IMR-90 (cell line): ENCODE measurements at regions not wholly inside any gene's neighbourhood (a gene's known extent, or its start where the extent isn't known, plus 50 kb on each side); places are given as distances from the start of the nearest gene placed in this dataset.

Source experiments
- ATAC-seq: fragments of 200-7000 bp; cut with Tn5 transposase; 2 replicates; pipeline ENCODE4 v1.9.1; 2020; ENCODE audit warnings: low read depth, mild to moderate bottlenecking, moderate library complexity
- BruUV-seq: library from RNA; stranded (reverse); fragments of 400-500 nt; replicated peaks from 2 replicates; lab custom pipeline; 2021; lab: Mats Ljungman, UMichigan
- CTCF ChIA-PET: fragments of 300-600 bp; formaldehyde crosslinking; extraction: SDS; loops from one replicate; lab custom pipeline; 2021; ENCODE audit warnings: antibody characterized with exemption; lab: Yijun Ruan, JAX
- POLR2A ChIA-PET: fragments of 300-600 bp; sonication (Branson Sonifier 250); formaldehyde crosslinking; loops from one replicate; lab custom pipeline; 2022; ENCODE audit warnings: antibody characterized with exemption; ENCODE audit not compliant: unreplicated experiment; lab: Charles Lee
- DNase-seq: peaks from one replicate; pipeline ENCODE4 v3.0.0; 2013
- H2AFZ ChIP-seq: replicated peaks from 2 replicates; pipeline ENCODE3; 2013; ENCODE audit warnings: low read length, mild to moderate bottlenecking; ENCODE audit not compliant: poor library complexity
- H2AK5ac ChIP-seq: 2 replicates; pipeline ENCODE4 v1.6.1; 2013; ENCODE audit warnings: low read depth, low read length, inconsistent platforms
- H2AK9ac ChIP-seq: replicated peaks from 2 replicates; pipeline ENCODE3; 2013; ENCODE audit warnings: mild to moderate bottlenecking, low read depth, low read length, moderate library complexity; ENCODE audit not compliant: poor library complexity
- H2BK120ac ChIP-seq: 2 replicates; pipeline ENCODE4 v1.6.1; 2013; ENCODE audit warnings: low read depth, low read length, inconsistent platforms
- H2BK15ac ChIP-seq: 3 replicates; pipeline ENCODE4 v1.6.1; 2013; ENCODE audit warnings: low read depth, low read length, inconsistent platforms
- H2BK20ac ChIP-seq: 2 replicates; pipeline ENCODE4 v1.6.1; 2013; ENCODE audit warnings: low read depth, mild to moderate bottlenecking, inconsistent platforms, low read length, moderate library complexity
- H2BK5ac ChIP-seq: 2 replicates; pipeline ENCODE4 v1.6.1; 2013; ENCODE audit warnings: mild to moderate bottlenecking, low read depth, low read length, inconsistent platforms; ENCODE audit not compliant: poor library complexity, severe bottlenecking
- H3K14ac ChIP-seq: replicated peaks from 2 replicates; pipeline ENCODE4 v1.6.1; 2013; ENCODE audit warnings: low read depth, low read length, inconsistent platforms
- H3K18ac ChIP-seq: 2 replicates; pipeline ENCODE4 v1.6.1; 2013; ENCODE audit warnings: low read depth, low read length, control low read depth
- H3K23ac ChIP-seq: 2 replicates; pipeline ENCODE4 v1.6.1; 2013; ENCODE audit warnings: low read depth, low read length, inconsistent platforms
- H3K27ac ChIP-seq: 2 replicates; pipeline ENCODE4 v1.5.1; 2013; ENCODE audit warnings: mild to moderate bottlenecking, control low read depth, low read length; ENCODE audit not compliant: insufficient read depth
- H3K27me3 ChIP-seq: 2 replicates; pipeline ENCODE4 v1.6.1; 2013; ENCODE audit warnings: low read length; ENCODE audit not compliant: control insufficient read depth, insufficient read depth
- H3K36me3 ChIP-seq: 2 replicates; pipeline ENCODE4 v1.6.1; 2013; ENCODE audit warnings: low read length, mixed read lengths; ENCODE audit not compliant: control insufficient read depth, insufficient read depth
- H3K4ac ChIP-seq: 2 replicates; pipeline ENCODE4 v1.6.1; 2013; ENCODE audit warnings: low read depth, low read length, inconsistent platforms
- H3K4me1 ChIP-seq: 2 replicates; pipeline ENCODE4 v1.6.1; 2013; ENCODE audit warnings: low read length, mixed read lengths; ENCODE audit not compliant: control insufficient read depth, insufficient read depth
- H3K4me2 ChIP-seq: 2 replicates; pipeline ENCODE4 v1.6.1; 2013; ENCODE audit warnings: low read depth, mild to moderate bottlenecking, control low read depth, low read length, moderate library complexity
- H3K4me3 ChIP-seq: 2 replicates; pipeline ENCODE4 v1.5.1; 2013; ENCODE audit warnings: low read depth, mild to moderate bottlenecking, control low read depth, low read length, moderate library complexity; ENCODE audit not compliant: insufficient read depth
- H3K56ac ChIP-seq: 2 replicates; pipeline ENCODE4 v1.6.1; 2013; ENCODE audit warnings: low read length, inconsistent platforms; ENCODE audit not compliant: insufficient read depth; ENCODE audit errors: extremely low read depth
- H3K79me1 ChIP-seq, 2 experiments: 2 replicates each; pipeline ENCODE4 v1.6.1; 2013; ENCODE audit warnings: low read length in 2 of 2, inconsistent platforms in 1 of 2, low read depth in 1 of 2
- H3K9ac ChIP-seq: 2 replicates; pipeline ENCODE4 v1.6.1; 2013; ENCODE audit warnings: low read depth, low read length, control low read depth
- H3K9me1 ChIP-seq: 2 replicates; pipeline ENCODE4 v1.6.1; 2013; ENCODE audit warnings: low read length, inconsistent platforms; ENCODE audit not compliant: insufficient read depth
- H3K9me3 ChIP-seq: 2 replicates; pipeline ENCODE4 v1.6.1; 2013; ENCODE audit warnings: low read length; ENCODE audit not compliant: control insufficient read depth, insufficient read depth
- H4K20me1 ChIP-seq: 2 replicates; pipeline ENCODE4 v1.6.1; 2013; ENCODE audit warnings: low read length, inconsistent platforms; ENCODE audit not compliant: insufficient read depth
- H4K5ac ChIP-seq: 2 replicates; pipeline ENCODE4 v1.6.1; 2013; ENCODE audit warnings: mild to moderate bottlenecking, low read depth, low read length, control low read depth
- H4K8ac ChIP-seq, 2 experiments: 2 replicates each; pipeline ENCODE4 v1.6.1; 2013; ENCODE audit warnings: low read depth in 2 of 2, low read length in 2 of 2, control low read depth in 1 of 2, inconsistent platforms in 1 of 2
- H4K91ac ChIP-seq: 2 replicates; pipeline ENCODE4 v1.6.1; 2013; ENCODE audit warnings: low read depth, low read length, inconsistent platforms; ENCODE audit not compliant: insufficient read depth
- BHLHE40 ChIP-seq: fragments of 150-350 bp; IDR thresholded peaks from 2 replicates; pipeline ENCODE4 v1.6.1; 2016; ENCODE audit warnings: mild to moderate bottlenecking, low read depth, low read length
- CEBPB ChIP-seq: IDR thresholded peaks from 2 replicates; pipeline ENCODE4 v1.6.1; 2012; ENCODE audit warnings: low read depth, low read length, improper control_type of control experiment
- CHD1 ChIP-seq: IDR thresholded peaks from 2 replicates; pipeline ENCODE4 v1.6.1; 2012; ENCODE audit warnings: low read depth, low read length, improper control_type of control experiment
- ELK1 ChIP-seq: fragments of 150-350 bp; IDR thresholded peaks from 2 replicates; pipeline ENCODE4 v1.6.1; 2016; ENCODE audit warnings: low read depth, mild to moderate bottlenecking, low read length, moderate library complexity, borderline replicate concordance
- FOS ChIP-seq: fragments of 150-350 bp; IDR thresholded peaks from 2 replicates; pipeline ENCODE4 v1.6.1; 2016; ENCODE audit warnings: low read depth, low read length
- MAFK ChIP-seq: IDR thresholded peaks from 2 replicates; pipeline ENCODE4 v1.6.1; 2012; ENCODE audit warnings: low read depth, low read length, improper control_type of control experiment
- MAZ ChIP-seq: IDR thresholded peaks from 2 replicates; pipeline ENCODE4 v1.6.1; 2012; ENCODE audit warnings: low read depth, mild to moderate bottlenecking, low read length, improper control_type of control experiment, moderate library complexity, borderline replicate concordance
- MXI1 ChIP-seq: IDR thresholded peaks from 2 replicates; pipeline ENCODE4 v1.6.1; 2012; ENCODE audit warnings: low read depth, mild to moderate bottlenecking, low read length, moderate library complexity, borderline replicate concordance
- NFE2L2 ChIP-seq: fragments of 150-350 bp; IDR thresholded peaks from 2 replicates; pipeline ENCODE4 v1.6.1; 2016; ENCODE audit warnings: low read depth, mild to moderate bottlenecking, low read length
- POLR2A ChIP-seq: IDR thresholded peaks from 2 replicates; pipeline ENCODE4 v1.6.1; 2012; ENCODE audit warnings: mild to moderate bottlenecking, low read depth, low read length
- RAD21 ChIP-seq: IDR thresholded peaks from 2 replicates; pipeline ENCODE4 v1.6.1; 2012; ENCODE audit warnings: low read length, improper control_type of control experiment
- RCOR1 ChIP-seq: IDR thresholded peaks from 2 replicates; pipeline ENCODE4 v1.6.1; 2012; ENCODE audit warnings: mild to moderate bottlenecking, low read length, improper control_type of control experiment; ENCODE audit not compliant: insufficient replicate concordance
- RFX5 ChIP-seq: IDR thresholded peaks from 2 replicates; pipeline ENCODE4 v1.8.0; 2012; ENCODE audit warnings: low read depth, mild to moderate bottlenecking, low read length, moderate library complexity
- SMC3 ChIP-seq: fragments of 150-350 bp; IDR thresholded peaks from 2 replicates; pipeline ENCODE4 v1.6.1; 2016; ENCODE audit warnings: low read depth, mild to moderate bottlenecking, antibody characterized with exemption, low read length, moderate library complexity
- USF2 ChIP-seq: fragments of 150-350 bp; IDR thresholded peaks from 2 replicates; pipeline ENCODE4 v1.6.1; 2017; ENCODE audit warnings: mild to moderate bottlenecking, antibody characterized with exemption, low read length, low read depth
- WGBS, 2 experiments: methylation state at CpG; one replicate each; pipeline versions ENCODE4 v1.1.5 to v1.1.7; 2013; ENCODE audit warnings: missing lambda C conversion rate in 2 of 2; ENCODE audit not compliant: insufficient read length in 1 of 2; ENCODE audit errors: extremely low coverage in 2 of 2; 5-methylcytosine and 5-hydroxymethylcytosine counted together
- dilution Hi-C: fragments of 300-500 bp; cut with HindIII; formaldehyde crosslinking; loops from one replicate; pipeline ENCODE4 v1.14.3; 2018; ENCODE audit warnings: low sequenced_read_pairs; ENCODE audit not compliant: unreplicated experiment
- in situ Hi-C: fragments of 300-500 bp; cut with MboI; formaldehyde crosslinking; loops from 3 replicates; pipeline ENCODE4 v1.14.3; 2019; ENCODE audit warnings: low sequenced_read_pairs, inconsistent platforms, mixed read lengths
- intact Hi-C: fragments of 100-400 bp; cut with micrococcal nuclease; formaldehyde crosslinking; loops from 2 replicates; pipeline ENCODE4 v1.10.0; 2022

GRCh38 chr6:88295663-88296062, 129.5 kb upstream of the CNR1 start:
- H3K79me1 ChIP-seq: no peaks in the 10 kb centered on the region
- no peak overlapping the region for H2AK5ac ChIP-seq
- in situ Hi-C loops (no loop called here), dilution Hi-C loops (no loop called here), intact Hi-C loops (no loop called here)
- H2AFZ ChIP-seq: no peak overlapping the region
- DNase-seq: no peak
- no peaks in the 10 kb centered on the region for H3K4me1 ChIP-seq
- H3K9me3 ChIP-seq: peaks cover 2% of the 10 kb centered on the region
- H3K4me2 ChIP-seq: no peak overlapping the region
- no peak overlapping the region for H4K5ac ChIP-seq
- H3K9me1 ChIP-seq: no peaks in the 10 kb centered on the region
- H3K36me3 ChIP-seq: no peaks in the 10 kb centered on the region
- ATAC-seq: no peak
- no peak overlapping the region for H3K14ac ChIP-seq
- H3K56ac ChIP-seq: no peak overlapping the region
- TF ChIP-seq CHD1 (no peak), RCOR1 (no peak), RFX5 (no peak), MXI1 (no peak), CEBPB (no peak), MAFK (no peak), POLR2A (no peak), BHLHE40 (no peak), NFE2L2 (no peak), SMC3 (no peak), MAZ (no peak), FOS (no peak), RAD21 (no peak), ELK1 (no peak), USF2 (no peak)
- H2BK120ac ChIP-seq: no peak overlapping the region
- H3K9ac ChIP-seq: no peak overlapping the region
- H2AK9ac ChIP-seq: no peak overlapping the region
- H3K4me3 ChIP-seq: no peak overlapping the region
- BruUV-seq: no TSS peak
- no peak overlapping the region for H3K4ac ChIP-seq
- H4K8ac ChIP-seq: no peak overlapping the region
- no peak overlapping the region for H2BK20ac ChIP-seq
- CTCF ChIA-PET: no interaction called here
- no peak overlapping the region for H3K18ac ChIP-seq
- H4K91ac ChIP-seq: no peak overlapping the region
- no peak overlapping the region for H2BK5ac ChIP-seq
- H3K27me3 ChIP-seq: no peaks in the 10 kb centered on the region
- no peak overlapping the region for H3K23ac ChIP-seq
- H2BK15ac ChIP-seq: no peak overlapping the region
- POLR2A ChIA-PET: no interaction called here
- whole genome bisulfite sequencing, 2 experiments: no CpG with 5 or more reads among the region's 1 CpG
- no peaks in the 10 kb centered on the region for H4K20me1 ChIP-seq
- H3K27ac ChIP-seq: no peak overlapping the region
